Activated CD4-positive, CD25-positive, alpha-beta regulatory T cell treated with anti-CD3 and anti-CD28 coated beads, Interleukin-2, amount 50 U/mL, for 72 hours (primary cell): ENCODE measurements at regions not wholly inside any gene's neighbourhood (a gene's known extent, or its start where the extent isn't known, plus 50 kb on each side); places are given as distances from the start of the nearest gene placed in this dataset.
"Not testable (repeated sequence)": the region's sequence is repeated elsewhere in the genome, so short reads cannot be mapped to it uniquely, and the experiment has no call there.

Experiments
- DNase-seq: peaks from one replicate; pipeline ENCODE4 v3.0.0; 2021

- DNase-seq: no peak
Measured at GRCh38 chr2:7609974-7610373, 692.8 kb downstream of the RNF144A start.

DNA sequence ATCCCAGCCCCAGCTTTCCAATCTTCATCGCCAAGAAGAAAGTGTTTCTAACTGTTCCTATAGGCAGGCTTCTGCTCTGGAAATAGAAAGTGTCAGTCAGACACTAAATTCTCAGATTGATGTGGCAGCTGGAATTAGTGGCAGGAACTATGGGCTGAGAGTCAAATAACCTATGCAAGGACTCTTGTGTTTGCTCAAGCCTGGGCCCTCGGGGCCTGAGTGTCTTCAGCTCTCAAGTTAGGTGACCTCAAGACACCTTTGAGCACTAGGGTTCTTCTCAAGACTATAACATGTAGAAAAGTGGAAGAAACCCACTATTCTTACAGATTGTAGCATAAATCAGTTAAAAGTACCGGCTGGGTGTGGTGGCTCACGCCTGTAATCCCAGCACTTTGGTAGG, 694.5 kb downstream of the RNF144A start:
- DNase-seq: no peak

DNA sequence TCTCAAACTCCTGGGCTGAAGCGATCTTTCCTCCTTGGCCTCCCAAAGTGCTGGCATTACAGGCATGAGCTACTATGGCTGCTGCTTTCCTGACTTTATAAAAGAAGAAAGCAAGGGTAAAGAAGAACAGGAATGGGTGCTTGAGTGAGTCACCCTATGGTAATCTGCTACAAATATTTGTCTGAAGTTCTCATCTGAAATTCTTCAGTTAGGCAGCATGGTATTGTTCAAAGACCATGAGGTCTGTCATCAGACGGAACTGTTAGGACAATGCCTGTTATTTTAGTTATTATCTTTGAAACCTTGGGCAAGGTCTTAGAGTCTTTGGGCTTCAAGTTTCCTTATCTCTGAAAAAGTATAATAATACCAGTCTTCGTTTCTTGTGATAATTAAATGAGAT, 695.8 kb downstream of the RNF144A start:
- no peak for DNase-seq

DNA sequence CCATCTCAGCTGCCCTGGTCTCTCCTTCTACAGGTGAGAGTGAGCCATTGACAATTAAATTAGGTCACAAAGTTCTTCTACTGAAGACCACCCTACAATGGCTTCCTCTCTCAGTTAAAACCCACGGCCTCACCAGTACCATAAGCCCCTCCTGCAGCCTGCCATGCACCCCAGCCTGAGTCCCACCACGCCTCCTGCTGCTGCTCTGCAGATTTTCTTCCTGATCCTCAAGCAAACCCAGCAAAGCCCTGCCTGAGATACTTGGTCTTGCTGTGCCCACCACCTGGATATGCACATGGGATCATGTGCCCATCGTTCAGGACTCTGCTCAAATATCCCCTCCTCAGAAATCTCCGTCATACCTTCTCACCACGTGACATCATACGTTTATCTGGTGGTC, 696.6 kb downstream of the RNF144A start:
- DNase-seq: no peak

GRCh38 chr2:7618031-7618430, 700.8 kb downstream of the RNF144A start:
- DNase-seq: no peak

- DNase-seq: no peak
Measured at GRCh38 chr2:7619203-7619970, 702.2 kb downstream of the RNF144A start.

DNA sequence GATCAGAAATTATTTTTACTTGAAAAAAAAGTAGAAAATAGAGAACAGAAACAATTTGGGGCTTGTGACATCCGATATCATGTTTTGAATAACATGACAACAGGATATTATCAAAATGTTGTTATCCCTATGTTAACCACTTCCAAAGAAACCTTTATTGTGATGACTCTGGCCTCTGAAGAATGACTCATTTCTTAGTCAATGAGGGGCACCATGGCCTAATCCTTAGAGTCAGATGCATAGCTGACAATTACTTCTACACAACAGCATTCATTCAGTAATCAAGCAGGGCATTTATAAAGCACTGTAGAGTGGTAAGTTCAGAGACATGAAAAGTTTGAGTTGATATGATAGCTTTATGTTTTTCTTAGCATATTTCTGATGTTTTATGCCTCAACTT, 703.0 kb downstream of the RNF144A start:
- DNase-seq: no peak

DNA sequence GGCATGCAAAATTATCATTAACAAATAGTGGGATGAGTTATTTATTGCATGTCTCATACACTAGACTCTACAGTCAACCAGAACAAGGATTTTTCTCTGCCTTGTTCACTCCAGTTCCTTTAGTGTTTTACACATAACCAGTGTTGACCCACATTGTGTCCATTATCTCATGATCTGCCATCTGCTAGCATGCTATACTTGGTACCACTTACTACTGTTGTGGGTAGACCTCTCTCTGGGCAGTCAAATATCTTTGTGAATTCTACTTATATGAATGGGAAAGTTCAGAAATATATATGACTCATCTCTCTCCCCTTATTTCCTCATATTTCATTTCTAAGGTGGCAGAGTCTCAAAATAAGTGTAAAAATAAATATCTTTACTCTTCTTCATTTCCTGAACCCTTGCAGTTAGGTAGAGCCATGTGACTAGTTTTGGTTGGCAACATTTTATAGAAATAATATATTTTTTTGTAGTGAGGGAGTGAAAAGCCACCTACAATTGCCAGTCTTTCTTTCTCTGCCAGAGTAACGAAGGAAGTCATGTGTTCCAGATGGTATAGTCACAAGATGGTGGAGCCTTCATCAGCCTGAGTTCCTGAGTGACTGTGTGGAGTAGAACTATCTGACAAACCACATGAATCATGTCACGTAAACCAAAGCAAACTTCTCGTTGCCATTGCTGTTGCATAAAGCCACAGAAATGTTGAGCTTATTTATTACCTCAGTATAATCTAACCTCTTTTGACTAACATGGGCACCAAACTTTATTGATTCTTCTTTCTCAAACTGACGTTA, 704.0 kb downstream of the RNF144A start:
- DNase-seq: no peak

DNA sequence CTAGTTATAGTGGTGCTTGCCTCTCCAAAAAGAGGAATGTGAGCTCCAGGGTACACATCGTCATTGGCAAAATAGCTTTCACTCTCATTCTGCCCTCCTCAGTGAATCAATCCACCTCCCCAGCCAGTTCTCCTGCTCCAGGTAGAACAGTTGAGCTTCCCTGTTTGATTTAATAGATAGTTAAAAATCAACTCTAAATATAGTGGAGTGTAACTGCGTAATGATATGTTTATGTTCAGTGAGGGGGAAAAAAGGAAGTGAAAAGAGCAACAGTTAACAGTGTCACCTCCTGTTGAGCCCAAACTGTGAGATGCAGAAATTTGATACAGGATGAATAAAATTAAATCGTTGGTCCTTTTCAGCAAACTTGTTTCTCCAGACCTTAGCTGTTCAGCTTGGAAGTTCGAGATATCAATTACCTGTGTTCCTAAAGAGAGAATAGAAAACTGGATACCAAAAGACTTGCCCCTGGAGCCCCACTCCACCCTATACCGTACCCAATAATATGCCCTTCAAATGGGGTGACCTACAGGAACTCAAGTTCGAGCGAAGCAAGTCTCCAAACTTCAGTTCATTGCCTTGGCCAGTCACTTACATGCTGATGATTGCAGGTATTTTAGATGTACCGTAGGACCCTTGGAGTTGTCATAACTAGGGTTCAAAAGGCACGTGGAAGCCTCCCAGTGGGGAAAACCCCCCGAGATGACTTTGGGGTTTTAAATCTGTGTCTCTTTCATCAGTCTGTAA, 708.4 kb downstream of the RNF144A start:
- DNase-seq: no peak

- no peak for DNase-seq
Measured at GRCh38 chr2:7626139-7626537, 708.9 kb downstream of the RNF144A start.

- DNase-seq: no peak
Measured at GRCh38 chr2:7627583-7627982, 710.4 kb downstream of the RNF144A start.

DNA sequence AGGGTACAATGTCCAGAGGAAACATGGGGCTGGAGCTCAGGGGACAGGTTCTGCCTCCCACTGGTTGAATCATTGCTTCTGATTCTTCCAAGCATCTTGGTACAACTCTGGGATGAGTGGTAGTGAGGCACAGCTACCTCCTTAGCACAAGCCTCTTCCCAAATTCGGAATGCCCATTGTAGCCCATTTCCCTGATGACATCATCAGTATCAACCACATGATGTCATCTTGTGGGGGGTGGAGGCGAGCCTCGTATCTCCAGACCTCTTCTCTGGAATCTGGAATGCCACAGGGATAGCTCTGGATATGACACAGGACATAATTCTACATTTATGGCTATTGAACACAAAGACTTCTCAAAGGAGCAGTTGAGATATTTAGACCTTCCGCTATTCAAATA, 715.2 kb downstream of the RNF144A start:
- no peak for DNase-seq

DNA sequence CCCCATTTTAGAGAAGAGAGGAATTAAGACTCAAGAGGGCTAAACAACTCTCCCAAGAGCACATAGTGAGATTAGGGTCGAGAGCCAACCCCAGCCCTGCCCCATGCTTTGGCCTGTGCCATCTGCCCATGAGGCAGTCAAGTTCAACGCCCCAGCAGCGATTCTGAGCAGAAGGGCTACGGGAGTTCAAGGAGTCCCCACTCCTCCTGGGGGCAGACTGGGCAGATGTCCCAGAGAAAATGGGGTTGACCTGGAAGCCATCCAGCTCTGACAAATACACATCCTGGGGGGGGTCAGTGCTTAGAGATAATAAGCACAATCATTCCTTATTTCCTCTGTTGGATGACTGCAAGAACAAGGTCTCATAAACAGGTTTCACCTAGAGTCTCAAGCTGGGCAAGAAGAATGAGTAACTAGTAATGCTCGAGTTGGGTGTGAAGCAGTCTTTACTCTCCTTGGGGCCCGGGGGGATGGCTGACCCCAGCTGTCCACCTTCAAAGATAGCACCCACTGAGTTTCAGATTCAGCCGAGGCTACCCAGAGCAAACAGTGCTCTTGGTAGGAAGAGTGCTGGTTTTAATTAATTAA, 716.4 kb downstream of the RNF144A start:
- DNase-seq: no peak

DNA sequence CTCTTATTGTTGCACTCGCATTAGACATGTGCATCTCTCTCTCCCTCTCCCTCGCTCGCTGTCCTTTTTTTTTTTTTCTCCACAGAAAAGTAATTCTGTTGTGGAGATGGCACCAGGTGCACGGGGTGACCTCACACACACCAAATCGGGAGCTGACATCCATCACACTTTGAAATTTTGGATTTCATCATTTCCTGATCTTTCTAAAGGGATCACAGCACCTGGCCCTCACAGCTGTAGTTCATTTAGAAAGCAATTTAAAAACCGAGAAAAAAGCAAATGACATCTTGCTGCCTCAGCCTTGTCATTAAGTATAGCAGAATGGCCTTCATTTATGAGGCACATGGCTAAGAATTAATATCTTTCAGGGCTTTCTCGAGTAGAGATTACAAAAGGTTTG, 717.2 kb downstream of the RNF144A start:
- no peak for DNase-seq

DNA sequence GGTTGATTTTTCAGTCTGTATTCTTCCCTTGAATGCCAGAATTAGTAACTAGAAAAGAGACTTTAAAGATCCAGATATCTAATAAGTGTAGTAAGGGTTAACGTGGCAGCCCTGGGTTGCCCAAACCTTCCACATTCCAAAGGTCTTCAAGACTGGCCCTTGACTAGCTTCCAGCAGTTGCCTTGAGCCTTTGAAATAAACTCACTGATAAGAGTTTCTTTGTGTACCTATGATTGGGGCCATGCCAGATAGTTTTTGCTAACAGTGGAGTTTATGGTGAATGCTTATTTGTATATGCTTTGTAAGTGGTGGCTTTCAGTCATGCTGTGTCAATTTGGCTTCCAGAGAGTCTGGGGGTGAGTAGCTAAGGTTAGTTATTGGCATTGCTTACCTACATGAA, 722.3 kb downstream of the RNF144A start:
- no peak for DNase-seq

- DNase-seq: not testable (repeated sequence)
Measured at GRCh38 chr2:7641272-7641671, 724.1 kb downstream of the RNF144A start.

DNA sequence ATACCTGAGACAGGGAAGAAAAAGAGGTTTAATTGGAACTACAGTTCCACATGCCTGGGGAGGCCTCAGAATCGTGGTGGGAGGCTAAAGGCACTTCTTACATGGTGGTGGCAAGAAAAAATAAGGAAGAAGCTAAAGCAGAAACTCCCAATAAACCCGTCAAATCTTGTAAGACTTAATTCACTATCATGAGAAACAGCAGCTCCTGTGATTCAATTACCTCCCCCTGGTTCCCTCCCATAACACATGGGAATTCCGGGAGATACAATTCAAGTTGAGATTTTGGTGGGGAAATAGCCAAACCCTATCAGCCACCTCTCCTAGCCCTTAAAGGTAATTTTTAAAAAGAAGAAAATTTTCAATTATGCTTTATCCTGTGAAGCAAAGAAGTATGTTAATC, 728.8 kb downstream of the RNF144A start:
- no peak for DNase-seq

DNA sequence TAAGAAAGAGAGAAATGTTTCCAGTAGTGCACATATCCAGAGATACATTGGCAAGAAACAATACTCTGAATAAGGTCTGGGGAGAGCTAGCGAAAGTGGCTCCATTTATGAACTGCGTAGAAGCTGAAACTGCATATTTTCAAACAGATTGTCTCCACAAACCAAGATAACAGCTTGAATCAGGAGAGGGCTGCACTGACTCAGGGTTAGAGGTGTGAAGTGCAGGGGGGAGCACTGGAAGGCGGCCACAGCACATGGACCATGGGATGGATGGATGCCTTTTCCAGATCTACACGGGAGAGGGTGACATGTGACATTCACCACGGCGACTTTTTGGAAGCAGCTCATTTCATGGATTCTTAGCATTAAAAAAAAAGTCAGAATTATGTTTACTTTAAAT, 729.4 kb downstream of the RNF144A start:
- no peak for DNase-seq

- no peak for DNase-seq
Measured at GRCh38 chr2:7648221-7648795, 731.1 kb downstream of the RNF144A start.

DNA sequence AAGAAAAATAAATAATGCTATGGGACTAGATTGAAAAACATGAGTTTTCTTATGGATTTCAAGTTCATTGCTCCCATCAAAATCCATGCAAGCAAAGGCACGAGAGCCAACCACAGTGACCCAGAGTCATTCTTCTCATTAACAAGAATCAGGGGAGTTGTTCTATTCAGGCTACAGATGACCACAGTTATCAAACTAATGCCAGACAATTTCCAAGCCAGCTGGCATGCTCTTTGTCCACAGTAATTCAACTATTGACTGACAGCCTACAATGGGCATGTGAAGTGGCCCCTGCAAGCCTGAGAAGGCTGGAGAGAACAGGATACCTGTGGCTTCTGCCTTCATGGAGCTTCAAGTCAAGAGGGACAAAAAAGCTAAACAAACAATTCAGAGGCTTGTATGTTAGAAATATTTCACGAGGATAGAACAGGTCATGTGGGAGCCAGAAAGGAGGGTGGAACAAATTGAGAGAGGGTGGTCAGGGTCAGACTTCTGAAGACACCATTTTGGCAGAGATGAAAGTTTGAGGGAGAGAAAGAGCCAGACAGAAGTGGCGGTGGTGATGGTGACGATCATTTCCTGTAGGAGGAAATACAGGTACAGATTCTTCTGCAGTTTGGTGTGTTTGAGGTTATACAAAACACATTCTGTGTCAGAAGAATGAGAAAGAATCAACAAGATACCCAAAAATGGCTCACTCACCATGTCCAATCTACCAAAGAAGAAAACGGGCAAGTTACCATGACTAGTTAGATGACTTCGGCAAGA, 732.4 kb downstream of the RNF144A start:
- no peak for DNase-seq

DNA sequence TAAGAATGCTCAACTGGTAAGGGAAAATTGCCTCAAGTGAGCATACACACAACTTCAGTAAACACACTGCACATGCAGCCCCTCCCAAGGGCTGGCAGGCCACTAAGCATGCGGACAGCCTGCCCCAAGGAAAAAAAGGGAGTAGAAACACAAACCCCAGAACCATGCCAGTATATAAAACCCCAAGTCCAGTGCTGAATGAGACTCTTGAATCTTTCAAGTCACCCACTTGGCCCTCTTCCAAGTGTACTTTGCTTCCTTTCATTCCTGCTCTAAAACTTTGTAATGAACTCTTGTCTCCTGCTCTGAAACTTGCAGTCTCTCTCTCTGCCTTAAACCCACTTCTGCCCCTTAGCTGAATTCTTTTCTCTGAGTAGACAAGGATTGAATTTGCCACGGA, 736.4 kb downstream of the RNF144A start:
- no peak for DNase-seq

- DNase-seq: no peak
Measured at GRCh38 chr2:7655629-7656028, 738.4 kb downstream of the RNF144A start.
